SK-N-SH (cell line): ENCODE measurements at regions not wholly inside any gene's neighbourhood (a gene's known extent, or its start where the extent isn't known, plus 50 kb on each side); places are given as distances from the start of the nearest gene placed in this dataset.

ENCODE experiments used
- CTCF ChIA-PET: fragments of 300-600, 350-600 bp; formaldehyde crosslinking; extraction: SDS; loops from one replicate; lab custom pipeline; 2021; lab: Yijun Ruan, JAX
- POLR2A ChIA-PET: fragments of 350-600 bp; sonication (Branson Sonifier 250); formaldehyde crosslinking; extraction: SDS; loops from one replicate; lab custom pipeline; 2020; ENCODE audit warnings: antibody characterized with exemption, inconsistent platforms; lab: Yijun Ruan, JAX
- DNase-seq: peaks from one replicate; pipeline ENCODE4 v3.0.0; 2012
- H2AFZ ChIP-seq: fragments of 200-600 bp; sonication (generic); 2 replicates; pipeline ENCODE4 v1.8.1; 2016; ENCODE audit warnings: antibody characterized with exemption, mild to moderate bottlenecking, low read depth
- H3F3A ChIP-seq: fragments of 200-600 bp; sonication (generic); replicated peaks from 2 replicates; pipeline ENCODE3; 2016; ENCODE audit warnings: antibody characterized with exemption, mild to moderate bottlenecking; ENCODE audit not compliant: insufficient read depth
- H3K27ac ChIP-seq, 2 experiments: fragments of 200-500 bp in 1 of 2; fragments of 200-600 bp in 1 of 2; sonication (Bioruptor generic) in 1 of 2; sonication (generic), shearing (Covaris generic) in 1 of 2; 2 replicates each; pipeline versions ENCODE4 v1.5.1 to v1.6.1; 2014 to 2016; ENCODE audit warnings: low read depth in 2 of 2, inconsistent platforms in 1 of 2, low read length in 1 of 2, mild to moderate bottlenecking in 1 of 2, mixed read lengths in 1 of 2
- H3K27me3 ChIP-seq: fragments of 200-600 bp; sonication (generic), shearing (Covaris generic); 2 replicates; pipeline ENCODE4 v1.6.1; 2016; ENCODE audit warnings: mixed run types; ENCODE audit not compliant: insufficient read depth
- H3K36me3 ChIP-seq, 2 experiments: fragments of 200-500 bp in 1 of 2; fragments of 200-600 bp in 1 of 2; sonication (Bioruptor generic) in 1 of 2; sonication (generic) in 1 of 2; replicated peaks in 1 of 2; 2 replicates each; pipeline versions ENCODE3 to v1.5.1; 2014 to 2016; ENCODE audit warnings: low read length in 1 of 2, mild to moderate bottlenecking in 1 of 2; ENCODE audit not compliant: insufficient read depth in 2 of 2, control insufficient read depth in 1 of 2
- H3K4me1 ChIP-seq, 2 experiments: fragments of 200-500 bp in 1 of 2; fragments of 200-600 bp in 1 of 2; sonication (Bioruptor generic) in 1 of 2; sonication (generic), shearing (Covaris generic) in 1 of 2; 2 replicates each; pipeline versions ENCODE4 v1.5.1 to v1.6.1; 2014 to 2016; ENCODE audit warnings: low read depth in 1 of 2, low read length in 1 of 2, mixed run types in 1 of 2; ENCODE audit not compliant: insufficient read depth in 2 of 2, control insufficient read depth in 1 of 2
- H3K4me2 ChIP-seq: fragments of 200-600 bp; sonication (generic), shearing (Covaris generic); 2 replicates; pipeline ENCODE4 v1.6.1; 2017; ENCODE audit warnings: mixed run types
- H3K4me3 ChIP-seq, 2 experiments: fragments of 200-500 bp in 1 of 2; fragments of 200-600 bp in 1 of 2; sonication (Bioruptor generic) in 1 of 2; sonication (generic), shearing (Covaris generic) in 1 of 2; 2 replicates each; pipeline versions ENCODE4 v1.5.1 to v1.8.1; 2014 to 2016; ENCODE audit warnings: low read depth in 2 of 2, inconsistent platforms in 1 of 2, low read length in 1 of 2, mild to moderate bottlenecking in 1 of 2, mixed read lengths in 1 of 2, moderate library complexity in 1 of 2
- H3K79me2 ChIP-seq: fragments of 200-600 bp; sonication (generic); 2 replicates; pipeline ENCODE4 v1.8.1; 2017; ENCODE audit warnings: mild to moderate bottlenecking; ENCODE audit not compliant: insufficient read depth
- H3K9ac ChIP-seq: fragments of 200-600 bp; sonication (generic); 2 replicates; pipeline ENCODE4 v1.6.1; 2017; ENCODE audit warnings: mixed run types
- H3K9me2 ChIP-seq: fragments of 200-600 bp; sonication (generic); 2 replicates; pipeline ENCODE4 v1.6.1; 2017; ENCODE audit warnings: mixed run types
- H3K9me3 ChIP-seq: fragments of 200-600 bp; sonication (generic); 2 replicates; pipeline ENCODE4 v1.6.1; 2017; ENCODE audit warnings: mixed run types, mild to moderate bottlenecking, moderate library complexity
- H4K20me1 ChIP-seq: fragments of 200-600 bp; sonication (generic); 2 replicates; pipeline ENCODE4 v1.6.1; 2017; ENCODE audit warnings: mild to moderate bottlenecking, mixed run types; ENCODE audit not compliant: insufficient read depth
- CTCF ChIP-seq: fragments of 200-600 bp; sonication (generic); IDR thresholded peaks from 2 replicates; pipeline ENCODE4 v1.6.1; 2017; ENCODE audit warnings: antibody characterized with exemption, mild to moderate bottlenecking, moderate library complexity
- ELF1 ChIP-seq: IDR thresholded peaks from 2 replicates; pipeline ENCODE4 v1.4.0; 2012
- FOXJ3 ChIP-seq: sonication (generic); formaldehyde crosslinking; IDR thresholded peaks from 2 replicates; pipeline ENCODE4 v1.5.1; 2020; ENCODE audit warnings: mild to moderate bottlenecking, missing genetic modification reagents
- JUND ChIP-seq: IDR thresholded peaks from 2 replicates; pipeline ENCODE4 v1.4.0; 2012
- MEF2A ChIP-seq: IDR thresholded peaks from 2 replicates; pipeline ENCODE4 v1.4.0; 2012; ENCODE audit warnings: low read depth, borderline replicate concordance
- NFIC ChIP-seq: IDR thresholded peaks from 2 replicates; pipeline ENCODE4 v1.4.0; 2012; ENCODE audit warnings: borderline replicate concordance
- NRF1 ChIP-seq: IDR thresholded peaks from 2 replicates; pipeline ENCODE4 v1.6.1; 2012; ENCODE audit warnings: low read depth, mild to moderate bottlenecking, low read length
- POLR2AphosphoS5 ChIP-seq: IDR thresholded peaks from 2 replicates; pipeline ENCODE4 v1.6.1; 2012; ENCODE audit warnings: low read depth, low read length
- RAD21 ChIP-seq: IDR thresholded peaks from 2 replicates; pipeline ENCODE4 v1.6.1; 2012; ENCODE audit warnings: mild to moderate bottlenecking, low read length
- REST ChIP-seq: IDR thresholded peaks from 2 replicates; pipeline ENCODE4 v1.6.1; 2012; ENCODE audit warnings: mild to moderate bottlenecking, low read depth, low read length, moderate library complexity
- SIN3A ChIP-seq: IDR thresholded peaks from 2 replicates; pipeline ENCODE4 v1.6.1; 2012; ENCODE audit warnings: low read depth, mild to moderate bottlenecking, low read length, moderate library complexity, borderline replicate concordance
- SMC3 ChIP-seq: IDR thresholded peaks from 2 replicates; pipeline ENCODE4 v1.6.1; 2012; ENCODE audit warnings: low read depth, low read length, improper control_type of control experiment
- TEAD4 ChIP-seq: IDR thresholded peaks from 2 replicates; pipeline ENCODE4 v1.4.0; 2012; ENCODE audit warnings: mild to moderate bottlenecking, borderline replicate concordance; ENCODE audit not compliant: insufficient read depth
- YY1 ChIP-seq: IDR thresholded peaks from 2 replicates; pipeline ENCODE4 v1.4.0; 2012; ENCODE audit warnings: low read depth, mild to moderate bottlenecking
- WGBS: methylation state at CpG from one replicate; pipeline ENCODE4 v1.1.6; 2017; ENCODE audit warnings: low lambda C conversion rate; 5-methylcytosine and 5-hydroxymethylcytosine counted together
- TF ChIP-seq, protein P1 (sequence below): IDR thresholded peaks from 2 replicates; pipeline ENCODE4; 2012

- ChIA-PET CTCF (no interaction called here), POLR2A (no interaction called here)
- Histone ChIP-seq H3K27ac (no peak overlapping the region), H3K4me2 (no peak overlapping the region), H3K4me1 (peaks cover 0 to 4% of the 10 kb centered on the region in 2 experiments; a peak in 1 of 4 replicates), H3K9ac (no peak overlapping the region), H3K4me3 (no peak overlapping the region), H3K9me2 (no peaks in the 10 kb centered on the region), H2AFZ (no peak overlapping the region), H4K20me1 (no peaks in the 10 kb centered on the region), H3F3A (no peaks in the 10 kb centered on the region), H3K36me3 (no peaks in the 10 kb centered on the region), H3K9me3 (no peaks in the 10 kb centered on the region), H3K27me3 (no peaks in the 10 kb centered on the region; the same call in 1 of the 2 replicates), H3K79me2 (no peaks in the 10 kb centered on the region)
- no peak for TF ChIP-seq POLR2AphosphoS5
- TF ChIP-seq, protein P1, sequence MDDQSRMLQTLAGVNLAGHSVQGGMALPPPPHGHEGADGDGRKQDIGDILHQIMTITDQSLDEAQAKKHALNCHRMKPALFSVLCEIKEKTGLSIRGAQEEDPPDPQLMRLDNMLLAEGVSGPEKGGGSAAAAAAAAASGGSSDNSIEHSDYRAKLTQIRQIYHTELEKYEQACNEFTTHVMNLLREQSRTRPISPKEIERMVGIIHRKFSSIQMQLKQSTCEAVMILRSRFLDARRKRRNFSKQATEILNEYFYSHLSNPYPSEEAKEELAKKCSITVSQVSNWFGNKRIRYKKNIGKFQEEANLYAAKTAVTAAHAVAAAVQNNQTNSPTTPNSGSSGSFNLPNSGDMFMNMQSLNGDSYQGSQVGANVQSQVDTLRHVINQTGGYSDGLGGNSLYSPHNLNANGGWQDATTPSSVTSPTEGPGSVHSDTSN, result no peak
- TF ChIP-seq SMC3, result no peak
- no peak for TF ChIP-seq FOXJ3 (CRISPR knock-in tag)
- WGBS, result 57% methylated on average over 6 of the region's 6 CpGs
- DNase-seq, result no peak
Measured at GRCh38 chr11:44382656-44383240, 72.8 kb upstream of the ALX4 start.

DNA sequence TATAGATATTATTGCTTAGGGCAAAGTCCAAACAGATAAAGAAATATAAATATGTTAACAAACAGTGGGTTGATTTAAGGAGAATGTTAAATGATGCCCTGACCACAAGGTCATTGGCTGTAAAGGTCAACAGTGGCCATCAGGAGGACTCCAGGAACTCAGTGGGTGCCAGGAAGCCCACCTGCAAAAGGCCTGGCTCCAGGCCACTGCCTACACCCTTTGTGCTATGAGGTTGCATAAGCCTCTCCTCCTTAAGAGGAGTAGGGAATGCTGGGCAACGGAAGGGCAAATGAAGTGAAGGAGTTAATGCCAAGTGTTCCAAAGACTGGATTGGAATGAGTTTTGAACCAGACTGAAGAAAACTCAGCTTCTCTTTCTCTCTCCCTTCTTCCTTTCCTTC lies 73.3 kb upstream of the ALX4 start:
- no peaks in the 10 kb centered on the region for H3K9me2 ChIP-seq
- H3K9ac ChIP-seq, result no peak overlapping the region
- ChIA-PET POLR2A (no interaction called here), CTCF (no interaction called here)
- no peaks in the 10 kb centered on the region for H3K9me3 ChIP-seq
- H4K20me1 ChIP-seq, result no peaks in the 10 kb centered on the region
- DNase-seq, result no peak
- no peak overlapping the region for H3K4me2 ChIP-seq
- no peak for TF ChIP-seq YY1
- H3K27me3 ChIP-seq, result no peaks in the 10 kb centered on the region; the same call in 1 of the 2 replicates
- no peaks in the 10 kb centered on the region for H3K36me3 ChIP-seq
- no peak overlapping the region for H3K4me3 ChIP-seq
- peaks cover 0 to 4% of the 10 kb centered on the region in 2 experiments; a peak in 1 of 4 replicates for H3K4me1 ChIP-seq
- H3K79me2 ChIP-seq, result no peaks in the 10 kb centered on the region
- no peaks in the 10 kb centered on the region for H3F3A ChIP-seq
- H3K27ac ChIP-seq, result no peak overlapping the region
- H2AFZ ChIP-seq, result no peak overlapping the region
- 67% methylated on average over 1 of the region's 1 CpG for WGBS

- Histone ChIP-seq H3K36me3 (no peaks in the 10 kb centered on the region), H2AFZ (no peak overlapping the region), H3K79me2 (no peaks in the 10 kb centered on the region), H3K4me2 (no peak overlapping the region), H3K9me3 (no peaks in the 10 kb centered on the region), H3F3A (no peaks in the 10 kb centered on the region), H3K27me3 (no peaks in the 10 kb centered on the region), H3K4me1 (peaks cover 0 to 2% of the 10 kb centered on the region in 2 experiments; a peak in 1 of 4 replicates), H3K27ac (no peak overlapping the region), H3K9ac (no peak overlapping the region), H3K9me2 (no peaks in the 10 kb centered on the region), H4K20me1 (no peaks in the 10 kb centered on the region), H3K4me3 (no peak overlapping the region)
- DNase-seq, result no peak
- 43% methylated on average over 4 of the region's 4 CpGs for WGBS
- CTCF ChIA-PET, result interaction anchor here (1.0 to 1.6 kb wide), 2 partner anchors 29 to 40 kb away, joined by 3 read pairs; no protein-coding TSS in a partner anchor
- POLR2A ChIA-PET, result no interaction called here
- TF ChIP-seq, protein P1, result no peak
- TF ChIP-seq NFIC (no peak), RAD21 (no peak), ELF1 (no peak), NRF1 (no peak), REST (no peak), CTCF (no peak), JUND (no peak), TEAD4 (no peak), MEF2A (no peak), SIN3A (no peak), FOXJ3 (CRISPR knock-in tag) (no peak), SMC3 (no peak)
Measured at GRCh38 chr11:44387415-44387814, 77.5 kb upstream of the ALX4 start.
